Uterus (tissue), 2 donors: ENCODE measurements at regions not wholly inside any gene's neighbourhood (a gene's known extent, or its start where the extent isn't known, plus 50 kb on each side); places are given as distances from the start of the nearest gene placed in this dataset.

Experiments used
- CTCF ChIP-seq, 4 experiments: fragments of 200-600 bp in 2 of 4; fragments of 450-650 bp in 2 of 4; sonication (generic) in 2 of 4; IDR thresholded peaks; one replicate each; pipeline ENCODE4 v1.5.1; 2016 to 2019; ENCODE audit warnings: antibody characterized with exemption in 4 of 4, mild to moderate bottlenecking in 2 of 4, moderate library complexity in 1 of 4
- POLR2A ChIP-seq, 2 donors: fragments of 450-650 bp; IDR thresholded peaks; one replicate each; pipeline ENCODE4 v1.6.1; 2016; ENCODE audit warnings: antibody characterized with exemption in 2 of 2, mild to moderate bottlenecking in 1 of 2, moderate library complexity in 1 of 2

GRCh38 chr4:11179796-11180195 lies 248.9 kb downstream of the HS3ST1 start:
- TF ChIP-seq CTCF (IDR thresholded peaks at IDR 0.05) (no peak), POLR2A (IDR thresholded peaks at IDR 0.05) (no peak)
